Caco-2 (cell line): ENCODE measurements at regions not wholly inside any gene's neighbourhood (a gene's known extent, or its start where the extent isn't known, plus 50 kb on each side); places are given as distances from the start of the nearest gene placed in this dataset.

Source experiments
- BruUV-seq: library from RNA; stranded (reverse); fragments of 400-500 nt; replicated peaks from 2 replicates; lab custom pipeline; 2021; lab: Mats Ljungman, UMichigan
- CTCF ChIA-PET: fragments of 300-600 bp; sonication (Branson Sonifier 250); formaldehyde crosslinking; loops from one replicate; lab custom pipeline; 2022; ENCODE audit warnings: antibody characterized with exemption; lab: Charles Lee
- POLR2A ChIA-PET: fragments of 300-600 bp; sonication (Branson Sonifier 250); formaldehyde crosslinking; loops from one replicate; lab custom pipeline; 2022; ENCODE audit warnings: antibody characterized with exemption; lab: Charles Lee
- DNase-seq, 2 experiments: peaks; one replicate each; pipeline versions ENCODE4 v3.0.0 to v3.0.0-alpha.2; 2020 to 2022
- H3K27me3 ChIP-seq: replicated peaks from 2 replicates; pipeline ENCODE4 v1.6.0; 2011; ENCODE audit warnings: low read length; ENCODE audit not compliant: control insufficient read depth, insufficient read depth
- H3K36me3 ChIP-seq: 2 replicates; pipeline ENCODE4 v1.5.1; 2011; ENCODE audit warnings: low read length; ENCODE audit not compliant: control insufficient read depth, insufficient read depth
- H3K4me1 ChIP-seq: fragments of 250-450 bp; sonication (Bioruptor Pico); 2 replicates; pipeline ENCODE4 v1.5.1; 2020; ENCODE audit warnings: mild to moderate bottlenecking
- H3K4me3 ChIP-seq: 2 replicates; pipeline ENCODE4 v1.5.1; 2011; ENCODE audit warnings: low read depth, mild to moderate bottlenecking, control low read depth, low read length
- H3K9me3 ChIP-seq: fragments of 250-450 bp; sonication (Bioruptor Pico); 2 replicates; pipeline ENCODE4 v1.5.1; 2020; ENCODE audit warnings: mild to moderate bottlenecking, moderate library complexity
- H3K27ac Mint-ChIP-seq: one replicate; pipeline ENCODE4 v1.8.0; 2022; ENCODE audit warnings: mixed read lengths; ENCODE audit not compliant: unreplicated experiment
- H3K27me3 Mint-ChIP-seq: one replicate; pipeline ENCODE4 v1.8.0; 2022; ENCODE audit warnings: mixed read lengths; ENCODE audit not compliant: insufficient read depth, unreplicated experiment
- H3K36me3 Mint-ChIP-seq: one replicate; pipeline ENCODE4 v1.8.0; 2022; ENCODE audit warnings: mild to moderate bottlenecking, mixed read lengths; ENCODE audit not compliant: insufficient read depth, unreplicated experiment
- H3K4me1 Mint-ChIP-seq: one replicate; pipeline ENCODE4 v1.8.0; 2022; ENCODE audit warnings: low read depth, mixed read lengths; ENCODE audit not compliant: unreplicated experiment
- H3K4me3 Mint-ChIP-seq: one replicate; pipeline ENCODE4 v1.8.0; 2022; ENCODE audit warnings: mild to moderate bottlenecking, moderate library complexity, mixed read lengths; ENCODE audit not compliant: unreplicated experiment
- H3K9me3 Mint-ChIP-seq: one replicate; pipeline ENCODE4 v1.8.0; 2022; ENCODE audit warnings: mixed read lengths; ENCODE audit not compliant: unreplicated experiment
- CTCF ChIP-seq, 2 experiments: fragments of 200-600 bp in 1 of 2; IDR thresholded peaks; 1 replicate in 1 of 2; 2 replicates in 1 of 2; pipeline versions ENCODE4 v1.5.1 to v1.8.0; 2011 to 2022; ENCODE audit warnings: antibody characterized with exemption in 1 of 2, control low read depth in 1 of 2, inconsistent platforms in 1 of 2, low read depth in 1 of 2, low read length in 1 of 2, mild to moderate bottlenecking in 1 of 2, moderate library complexity in 1 of 2; ENCODE audit not compliant: insufficient read depth in 1 of 2, severe bottlenecking in 1 of 2, unreplicated experiment in 1 of 2
- intact Hi-C: fragments of 100-400 bp; cut with micrococcal nuclease; formaldehyde crosslinking; loops from one replicate; pipeline ENCODE4 v1.10.0; 2022; ENCODE audit not compliant: unreplicated experiment

- H3K9me3 Mint-ChIP-seq, result no peaks in the 10 kb centered on the region
- H3K9me3 ChIP-seq, result no peaks in the 10 kb centered on the region
- TF ChIP-seq CTCF (IDR thresholded peaks at IDR 0.05; ENCODE audit: insufficient read depth in 1 of 2, low read depth in 1 of 2, low read length in 1 of 2, severe bottlenecking in 1 of 2, unreplicated experiment in 1 of 2), result no peak
- no peak for DNase-seq
- H3K4me1 Mint-ChIP-seq, result no peaks in the 10 kb centered on the region
- intact Hi-C loops, result no loop called here
- BruUV-seq, result no TSS peak
- H3K36me3 ChIP-seq, result no peaks in the 10 kb centered on the region
- ChIA-PET POLR2A (no interaction called here), CTCF (no interaction called here)
- no peaks in the 10 kb centered on the region for H3K36me3 Mint-ChIP-seq
- H3K4me1 ChIP-seq, result no peaks in the 10 kb centered on the region
- H3K4me3 ChIP-seq, result no peak overlapping the region
- H3K4me3 Mint-ChIP-seq, result no peak overlapping the region
- H3K27me3 ChIP-seq, result no peaks in the 10 kb centered on the region
- H3K27ac Mint-ChIP-seq, result no peak overlapping the region
- H3K27me3 Mint-ChIP-seq, result peaks cover 8% of the 10 kb centered on the region
Measured at GRCh38 chr4:155066871-155067270, 141.6 kb upstream of the NPY2R start.

- peaks cover 4% of the 10 kb centered on the region for H3K27me3 Mint-ChIP-seq
Measured at GRCh38 chr4:155071962-155072361, 136.5 kb upstream of the NPY2R start.

GRCh38 chr4:155072417-155072816 lies 136.0 kb upstream of the NPY2R start:
- H3K36me3 Mint-ChIP-seq, result no peaks in the 10 kb centered on the region
- CTCF ChIA-PET, result no interaction called here

More at GRCh38 chr4:155071962-155072361, 136.5 kb upstream of the NPY2R start:
- H3K27ac Mint-ChIP-seq, result no peak overlapping the region
- intact Hi-C loops, result no loop called here
- no peaks in the 10 kb centered on the region for H3K27me3 ChIP-seq
- TF ChIP-seq CTCF (IDR thresholded peaks at IDR 0.05; ENCODE audit: insufficient read depth in 1 of 2, low read depth in 1 of 2, low read length in 1 of 2, severe bottlenecking in 1 of 2, unreplicated experiment in 1 of 2), result no peak
- H3K4me3 ChIP-seq, result no peak overlapping the region
- no peaks in the 10 kb centered on the region for H3K36me3 ChIP-seq
- no peaks in the 10 kb centered on the region for H3K36me3 Mint-ChIP-seq
- no peaks in the 10 kb centered on the region for H3K4me1 Mint-ChIP-seq
- DNase-seq, result no peak
- no peaks in the 10 kb centered on the region for H3K4me1 ChIP-seq
- no peaks in the 10 kb centered on the region for H3K9me3 Mint-ChIP-seq
- POLR2A ChIA-PET, result no interaction called here
- no peaks in the 10 kb centered on the region for H3K9me3 ChIP-seq
- CTCF ChIA-PET, result no interaction called here
- H3K4me3 Mint-ChIP-seq, result no peak overlapping the region
- no TSS peak for BruUV-seq

More at GRCh38 chr4:155072417-155072816, 136.0 kb upstream of the NPY2R start:
- no peak for DNase-seq
- H3K27me3 Mint-ChIP-seq, result peaks cover 4% of the 10 kb centered on the region
- Histone ChIP-seq H3K9me3 (no peaks in the 10 kb centered on the region), H3K4me1 (no peaks in the 10 kb centered on the region), H3K4me3 (no peak overlapping the region), H3K36me3 (no peaks in the 10 kb centered on the region), H3K27me3 (no peaks in the 10 kb centered on the region)
- no peaks in the 10 kb centered on the region for H3K4me1 Mint-ChIP-seq
- H3K27ac Mint-ChIP-seq, result no peak overlapping the region
- POLR2A ChIA-PET, result no interaction called here
- H3K9me3 Mint-ChIP-seq, result no peaks in the 10 kb centered on the region
- intact Hi-C loops, result no loop called here
- no peak for TF ChIP-seq CTCF (IDR thresholded peaks at IDR 0.05; ENCODE audit: insufficient read depth in 1 of 2, low read depth in 1 of 2, low read length in 1 of 2, severe bottlenecking in 1 of 2, unreplicated experiment in 1 of 2)
- no TSS peak for BruUV-seq
- no peak overlapping the region for H3K4me3 Mint-ChIP-seq
